Endothelial cell of umbilical vein (primary cell): ENCODE measurements at regions not wholly inside any gene's neighbourhood (a gene's known extent, or its start where the extent isn't known, plus 50 kb on each side); places are given as distances from the start of the nearest gene placed in this dataset.

Experiments used
- BruUV-seq: library from RNA; stranded (reverse); fragments of 400-500 nt; replicated peaks from 2 replicates; lab custom pipeline; 2021; lab: Mats Ljungman, UMichigan
- CTCF ChIA-PET: fragments of 300-600, 350-600 bp; sonication (Branson Sonifier 250); formaldehyde crosslinking; loops from one replicate; lab custom pipeline; 2021; ENCODE audit warnings: antibody characterized with exemption, inconsistent platforms; lab: Charles Lee
- POLR2A ChIA-PET: fragments of 300-600, 350-600 bp; sonication (Branson Sonifier 250); formaldehyde crosslinking; loops from one replicate; lab custom pipeline; 2021; ENCODE audit warnings: antibody characterized with exemption, inconsistent platforms; lab: Charles Lee
- DNase-seq: peaks from one replicate; pipeline ENCODE4 v3.0.0-alpha.2; 2011; ENCODE audit warnings: low read depth, low spot score
- FAIRE-seq: peaks from 2 replicates; lab custom pipeline; 2011; peaks lifted over from hg19 to GRCh38; lab: Jason Lieb, UNC
- H2AFZ ChIP-seq: 2 replicates; pipeline ENCODE4 v1.6.0; 2012; ENCODE audit warnings: low read depth, low read length, control low read depth, inconsistent platforms
- H3K27ac ChIP-seq: 2 replicates; pipeline ENCODE4 v1.5.1; 2011; ENCODE audit warnings: low read depth, mild to moderate bottlenecking, control low read depth, low read length, moderate library complexity; ENCODE audit not compliant: insufficient read depth
- H3K27me3 ChIP-seq, 2 experiments: 2 replicates each; pipeline versions ENCODE4 v1.6.0 to v1.6.1; 2011; ENCODE audit warnings: low read length in 2 of 2, mixed read lengths in 1 of 2; ENCODE audit not compliant: control insufficient read depth in 2 of 2, insufficient read depth in 2 of 2
- H3K36me3 ChIP-seq, 2 experiments: 2 replicates in 1 of 2; 3 replicates in 1 of 2; pipeline ENCODE4 v1.5.1; 2011; ENCODE audit warnings: low read length in 2 of 2, mild to moderate bottlenecking in 1 of 2, moderate library complexity in 1 of 2; ENCODE audit not compliant: control insufficient read depth in 2 of 2, insufficient read depth in 2 of 2; ENCODE audit errors: extremely low read depth in 1 of 2
- H3K4me1 ChIP-seq: 3 replicates; pipeline ENCODE4 v1.5.1; 2011; ENCODE audit warnings: mild to moderate bottlenecking, low read length; ENCODE audit not compliant: control insufficient read depth, insufficient read depth; ENCODE audit errors: extremely low read depth
- H3K4me2 ChIP-seq: 2 replicates; pipeline ENCODE4 v1.6.1; 2011; ENCODE audit warnings: low read length, control low read depth, mixed read lengths; ENCODE audit not compliant: insufficient read depth
- H3K4me3 ChIP-seq, 3 experiments: fragments of 200-600 bp in 1 of 3; sonication (generic), shearing (Covaris generic) in 1 of 3; replicated peaks in 1 of 3; 2 replicates each; pipeline ENCODE4 v1.5.1; 2011 to 2016; ENCODE audit warnings: control low read depth in 3 of 3, low read length in 3 of 3, mild to moderate bottlenecking in 2 of 3, inconsistent platforms in 1 of 3, low read depth in 1 of 3, moderate library complexity in 1 of 3; ENCODE audit not compliant: insufficient read depth in 1 of 3
- H3K79me2 ChIP-seq: 2 replicates; pipeline ENCODE4 v1.6.0; 2012; ENCODE audit warnings: low read length, inconsistent platforms; ENCODE audit not compliant: control insufficient read depth, insufficient read depth
- H3K9ac ChIP-seq: replicated peaks from 2 replicates; pipeline ENCODE3; 2011; ENCODE audit warnings: low read length, control low read depth; ENCODE audit not compliant: insufficient read depth; ENCODE audit errors: extremely low read depth
- H3K9me1 ChIP-seq: replicated peaks from 3 replicates; pipeline ENCODE4 v1.6.0; 2011; ENCODE audit warnings: mild to moderate bottlenecking, low read length; ENCODE audit not compliant: control insufficient read depth, insufficient read depth; ENCODE audit errors: extremely low read depth
- H3K9me3 ChIP-seq: replicated peaks from 2 replicates; pipeline ENCODE4 v1.5.1; 2012; ENCODE audit warnings: low read length, inconsistent platforms; ENCODE audit not compliant: control insufficient read depth, insufficient read depth
- H4K20me1 ChIP-seq: replicated peaks from 2 replicates; pipeline ENCODE3; 2011; ENCODE audit warnings: mild to moderate bottlenecking, low read length; ENCODE audit not compliant: control insufficient read depth, insufficient read depth; ENCODE audit errors: extremely low read depth
- CTCF ChIP-seq, 2 donors: IDR thresholded peaks; 1 replicate in 1 of 2; 2 replicates in 1 of 2; pipeline ENCODE4 v1.5.1; 2011; ENCODE audit warnings: low read length in 2 of 2, mild to moderate bottlenecking in 2 of 2, moderate library complexity in 2 of 2, control low read depth in 1 of 2, inconsistent platforms in 1 of 2, low read depth in 1 of 2; ENCODE audit not compliant: insufficient read depth in 1 of 2; ENCODE audit errors: extremely low read depth in 1 of 2
- EZH2 ChIP-seq: IDR thresholded peaks from 2 replicates; pipeline ENCODE4 v1.6.1; 2012; ENCODE audit warnings: borderline replicate concordance, low read depth, mild to moderate bottlenecking, moderate library complexity, low read length, inconsistent platforms; ENCODE audit not compliant: severe bottlenecking
- FOS ChIP-seq: IDR thresholded peaks from 2 replicates; pipeline ENCODE4 v1.6.1; 2011; ENCODE audit warnings: mild to moderate bottlenecking, low read length, moderate library complexity, borderline replicate concordance; ENCODE audit not compliant: insufficient read depth
- GATA2 ChIP-seq: IDR thresholded peaks from 2 replicates; pipeline ENCODE4 v1.7.0; 2011; ENCODE audit warnings: low read depth, mild to moderate bottlenecking, moderate library complexity, mixed read lengths, low read length; ENCODE audit not compliant: insufficient read length, insufficient read depth
- JUN ChIP-seq: IDR thresholded peaks from 2 replicates; pipeline ENCODE4 v1.6.1; 2011; ENCODE audit warnings: borderline replicate concordance, low read depth; ENCODE audit not compliant: insufficient read length, insufficient read depth
- MAX ChIP-seq: IDR thresholded peaks from 2 replicates; pipeline ENCODE4 v1.6.1; 2011; ENCODE audit not compliant: insufficient read depth, insufficient read length
- MYC ChIP-seq: IDR thresholded peaks from one replicate; pipeline ENCODE4 v1.6.1; 2011; ENCODE audit warnings: mild to moderate bottlenecking, low read depth, low read length
- POLR2A ChIP-seq: IDR thresholded peaks from 2 replicates; pipeline ENCODE4 v1.6.1; 2012; ENCODE audit warnings: low read depth, mild to moderate bottlenecking, control low read depth, low read length
- POLR2AphosphoS5 ChIP-seq: IDR thresholded peaks from 2 replicates; pipeline ENCODE4 v1.6.1; 2012; ENCODE audit warnings: low read depth, mild to moderate bottlenecking, control low read depth, low read length, moderate library complexity; ENCODE audit not compliant: insufficient read depth
- dilution Hi-C: fragments of 300-500 bp; cut with MboI; formaldehyde crosslinking; loops from one replicate; pipeline ENCODE4 v1.15.0; 2019; ENCODE audit warnings: low sequenced_read_pairs; ENCODE audit not compliant: extremely low pct_ligation_motif_present
- intact Hi-C: fragments of 100-400 bp; cut with micrococcal nuclease; formaldehyde crosslinking; loops from one replicate; pipeline ENCODE4 v1.10.0; 2022

DNA sequence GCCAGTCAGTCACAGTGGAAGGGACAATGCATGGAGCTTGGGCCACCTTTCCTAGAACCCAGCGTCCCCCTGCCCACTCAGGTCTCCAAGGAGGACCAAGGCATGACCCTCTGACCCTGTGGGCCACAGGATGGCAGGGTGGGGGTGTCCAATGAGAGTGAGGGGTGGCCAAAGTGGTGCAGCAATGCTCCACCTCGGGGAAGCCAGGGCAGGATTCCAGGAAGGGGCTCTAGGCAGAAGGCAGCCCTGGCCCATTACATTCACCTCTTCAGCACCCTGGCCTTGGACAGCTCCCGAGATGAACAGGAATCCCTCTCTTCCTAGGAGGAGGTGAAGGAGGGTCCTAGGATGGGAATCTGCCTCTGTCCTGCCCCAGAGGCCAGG, 597.5 kb downstream of the BRD1 start:
- Histone ChIP-seq H3K79me2 (no peaks in the 10 kb centered on the region), H3K27ac (no peak overlapping the region), H3K27me3 (no peaks in the 10 kb centered on the region), H4K20me1 (no peaks in the 10 kb centered on the region), H3K4me3 (no peak overlapping the region), H3K4me2 (no peak overlapping the region), H3K9me1 (no peaks in the 10 kb centered on the region), H3K4me1 (no peaks in the 10 kb centered on the region), H3K9ac (no peak overlapping the region), H2AFZ (no peak overlapping the region), H3K36me3 (no peaks in the 10 kb centered on the region), H3K9me3 (peaks cover 15% of the 10 kb centered on the region)
- TF ChIP-seq EZH2, result no peak
- no peak for TF ChIP-seq MAX
- TF ChIP-seq POLR2AphosphoS5, result no peak
- dilution Hi-C loops (no loop called here), intact Hi-C loops (no loop called here)
- POLR2A ChIA-PET, result no interaction called here
- no TSS peak for BruUV-seq
- no peak for FAIRE-seq
- DNase-seq, result no peak
- CTCF ChIA-PET, result no interaction called here

GRCh38 chr22:49229483-49230193, 598.0 kb downstream of the BRD1 start:
- ChIA-PET POLR2A (no interaction called here), CTCF (no interaction called here)
- intact Hi-C loops, result no loop called here
- Histone ChIP-seq H4K20me1 (no peaks in the 10 kb centered on the region), H3K27ac (no peak overlapping the region), H3K36me3 (no peaks in the 10 kb centered on the region), H3K9me1 (no peaks in the 10 kb centered on the region), H3K79me2 (no peaks in the 10 kb centered on the region), H3K27me3 (no peaks in the 10 kb centered on the region), H3K9ac (no peak overlapping the region), H2AFZ (no peak overlapping the region), H3K4me2 (no peak overlapping the region), H3K4me3 (no peak overlapping the region), H3K4me1 (no peaks in the 10 kb centered on the region), H3K9me3 (peaks cover 13% of the 10 kb centered on the region)
- no TSS peak for BruUV-seq
- DNase-seq, result no peak
- TF ChIP-seq FOS (no peak), GATA2 (no peak), EZH2 (no peak), POLR2AphosphoS5 (no peak), JUN (no peak), MAX (no peak), MYC (no peak), POLR2A (no peak), CTCF (IDR thresholded peaks at IDR 0.05; ENCODE audit: extremely low read depth in 1 of 2, insufficient read depth in 1 of 2, low read depth in 1 of 2, low read length in 2 of 2) (no peak)
- no peak for FAIRE-seq
- dilution Hi-C loops, result no loop called here
